GM23248 (cell line): ENCODE measurements at regions not wholly inside any gene's neighbourhood (a gene's known extent, or its start where the extent isn't known, plus 50 kb on each side); places are given as distances from the start of the nearest gene placed in this dataset.

ENCODE experiments used
- EZH2 ChIP-seq: fragments of 200-600 bp; sonication (generic); IDR thresholded peaks from 2 replicates; pipeline ENCODE4 v1.6.1; 2018; ENCODE audit warnings: antibody characterized with exemption, mild to moderate bottlenecking; ENCODE audit not compliant: insufficient read depth, poor library complexity, severe bottlenecking
- EZH2phosphoT487 ChIP-seq: fragments of 200-600 bp; sonication (generic); IDR thresholded peaks from 2 replicates; pipeline ENCODE4 v1.6.1; 2018; ENCODE audit warnings: antibody characterized with exemption, moderate library complexity, mild to moderate bottlenecking, low read depth; ENCODE audit not compliant: insufficient read depth

DNA sequence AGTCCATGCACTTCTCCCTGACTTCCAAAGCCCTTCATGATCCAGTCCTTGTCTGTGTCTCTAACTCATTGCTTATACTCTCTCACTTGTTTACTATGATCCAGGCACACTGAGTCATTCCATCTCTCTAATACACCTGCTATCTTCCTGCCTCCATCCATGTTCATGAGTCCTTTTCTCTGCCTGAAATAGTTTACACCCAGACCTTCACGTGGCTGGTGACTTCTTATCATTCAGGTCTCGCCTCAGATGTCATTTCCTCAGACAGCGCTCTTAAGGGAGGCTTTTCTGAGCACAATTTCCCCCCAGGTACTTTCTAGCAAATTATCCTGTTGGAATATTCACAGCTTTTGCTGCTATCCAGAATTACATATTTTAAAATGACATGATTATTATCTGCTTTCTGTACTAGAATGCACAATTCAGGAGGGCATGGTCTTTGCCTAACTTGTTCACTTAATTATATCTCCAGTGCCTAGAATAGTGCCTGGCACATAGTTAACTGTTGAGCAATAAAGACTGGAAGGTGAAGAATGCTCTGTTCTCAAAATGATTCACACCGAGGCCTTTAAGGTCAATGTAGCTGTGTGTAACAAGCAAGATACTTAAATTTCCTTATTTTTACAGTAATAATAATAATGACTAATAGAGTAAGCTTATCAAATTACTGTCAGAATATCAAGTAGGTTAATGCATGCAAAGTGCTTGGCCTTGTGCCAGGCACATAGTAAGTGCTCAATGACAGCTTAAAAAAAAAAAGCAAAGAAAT, 183.7 kb upstream of the SPRY2 start:
- TF ChIP-seq EZH2 (no peak), EZH2phosphoT487 (no peak)
